Adrenal gland (tissue), 9 donors: ENCODE measurements at regions not wholly inside any gene's neighbourhood (a gene's known extent, or its start where the extent isn't known, plus 50 kb on each side); places are given as distances from the start of the nearest gene placed in this dataset.

Source experiments
- DNase-seq, 7 donors: peaks; one replicate each; pipeline ENCODE4 v3.0.0-alpha.2; 2019 to 2020
- H3K27ac ChIP-seq, 5 donors: fragments of 200-600 bp; sonication (generic) in 4 of 5; 1 replicate in 3 of 5; 2 replicates in 2 of 5; pipeline versions ENCODE4 v1.5.1 to v1.8.0; 2016 to 2020; ENCODE audit warnings: mild to moderate bottlenecking in 1 of 5
- H3K27me3 ChIP-seq: fragments of 200-600 bp; 2 replicates; pipeline ENCODE4 v1.8.0; 2021
- H3K36me3 ChIP-seq, 2 donors: fragments of 200-600 bp; replicated peaks in 1 of 2; 1 replicate in 1 of 2; 2 replicates in 1 of 2; pipeline versions ENCODE4 v1.5.1 to v1.8.0; 2018 to 2022
- H3K4me1 ChIP-seq, 2 donors: fragments of 200-600 bp; replicated peaks in 1 of 2; 1 replicate in 1 of 2; 2 replicates in 1 of 2; pipeline versions ENCODE4 v1.5.1 to v1.8.0; 2018 to 2021
- H3K4me3 ChIP-seq, 4 donors: fragments of 200-600 bp; sonication (generic) in 3 of 4; one replicate each; pipeline ENCODE4 v1.5.1; 2016 to 2018
- H3K9me3 ChIP-seq, 3 donors: fragments of 200-600 bp; sonication (generic) in 1 of 3; replicated peaks in 1 of 3; 1 replicate in 2 of 3; 2 replicates in 1 of 3; pipeline versions ENCODE4 v1.5.1 to v1.8.0; 2016 to 2021
- POLR2A ChIP-seq, 2 donors: fragments of 450-650 bp; IDR thresholded peaks; one replicate each; pipeline ENCODE4 v1.6.1; 2017; ENCODE audit warnings: antibody characterized with exemption in 2 of 2, mild to moderate bottlenecking in 2 of 2, moderate library complexity in 1 of 2
- WGBS, 4 donors: extraction: QIAGEN DNeasy Blood & Tissue Kit in 2 of 4; methylation state at CpG; one replicate each; pipeline versions ENCODE4 v1.1.5 to v1.1.7; 2013 to 2017; 5-methylcytosine and 5-hydroxymethylcytosine counted together
- intact Hi-C, 2 donors: fragments of 100-400 bp; cut with DNase I; formaldehyde crosslinking; loops; one replicate each; pipeline versions ENCODE4 v1.14.1 to v1.15.0; 2022 to 2023
- TF ChIP-seq, protein P1 (sequence below), 6 experiments: fragments of 450-650 bp in 4 of 6; fragments of 200-600 bp in 2 of 6; sonication (generic) in 1 of 6; IDR thresholded peaks; 1 replicate in 5 of 6; 2 replicates in 1 of 6; pipeline versions ENCODE4 v1.5.1 to v1.8.0; 2016 to 2021; ENCODE audit warnings: antibody characterized with exemption in 6 of 6, mild to moderate bottlenecking in 2 of 6, moderate library complexity in 1 of 6
- donor health status: healthy with polysubstance abuse.
- donor health status: Bipolar disorder and iron deficiency.
- donor health status: DM: yes; HTN: yes; CAD: no.
- donor health status: DM: no; HTN: no; CAD: no.
- donor health status: DM: no; HTN: no; CAD: no.

GRCh38 chr1:29831500-29832117 is 595.3 kb downstream of the PTPRU start:
- no peak overlapping the region for H3K4me3 ChIP-seq
- no peaks in the 10 kb centered on the region for H3K9me3 ChIP-seq
- TF ChIP-seq, protein P1, sequence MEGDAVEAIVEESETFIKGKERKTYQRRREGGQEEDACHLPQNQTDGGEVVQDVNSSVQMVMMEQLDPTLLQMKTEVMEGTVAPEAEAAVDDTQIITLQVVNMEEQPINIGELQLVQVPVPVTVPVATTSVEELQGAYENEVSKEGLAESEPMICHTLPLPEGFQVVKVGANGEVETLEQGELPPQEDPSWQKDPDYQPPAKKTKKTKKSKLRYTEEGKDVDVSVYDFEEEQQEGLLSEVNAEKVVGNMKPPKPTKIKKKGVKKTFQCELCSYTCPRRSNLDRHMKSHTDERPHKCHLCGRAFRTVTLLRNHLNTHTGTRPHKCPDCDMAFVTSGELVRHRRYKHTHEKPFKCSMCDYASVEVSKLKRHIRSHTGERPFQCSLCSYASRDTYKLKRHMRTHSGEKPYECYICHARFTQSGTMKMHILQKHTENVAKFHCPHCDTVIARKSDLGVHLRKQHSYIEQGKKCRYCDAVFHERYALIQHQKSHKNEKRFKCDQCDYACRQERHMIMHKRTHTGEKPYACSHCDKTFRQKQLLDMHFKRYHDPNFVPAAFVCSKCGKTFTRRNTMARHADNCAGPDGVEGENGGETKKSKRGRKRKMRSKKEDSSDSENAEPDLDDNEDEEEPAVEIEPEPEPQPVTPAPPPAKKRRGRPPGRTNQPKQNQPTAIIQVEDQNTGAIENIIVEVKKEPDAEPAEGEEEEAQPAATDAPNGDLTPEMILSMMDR (IDR thresholded peaks at IDR 0.05): no peak
- no peak for TF ChIP-seq POLR2A (IDR thresholded peaks at IDR 0.05)
- WGBS, 4 donors: 53 to 77% (median 64%) methylated on average over 7 of the region's 7 CpGs
- H3K4me1 ChIP-seq: no peaks in the 10 kb centered on the region
- H3K36me3 ChIP-seq: no peaks in the 10 kb centered on the region
- no peak overlapping the region for H3K27ac ChIP-seq
- DNase-seq: no peak
- intact Hi-C loops: no loop called here
- peaks cover 6% of the 10 kb centered on the region for H3K27me3 ChIP-seq

DNA sequence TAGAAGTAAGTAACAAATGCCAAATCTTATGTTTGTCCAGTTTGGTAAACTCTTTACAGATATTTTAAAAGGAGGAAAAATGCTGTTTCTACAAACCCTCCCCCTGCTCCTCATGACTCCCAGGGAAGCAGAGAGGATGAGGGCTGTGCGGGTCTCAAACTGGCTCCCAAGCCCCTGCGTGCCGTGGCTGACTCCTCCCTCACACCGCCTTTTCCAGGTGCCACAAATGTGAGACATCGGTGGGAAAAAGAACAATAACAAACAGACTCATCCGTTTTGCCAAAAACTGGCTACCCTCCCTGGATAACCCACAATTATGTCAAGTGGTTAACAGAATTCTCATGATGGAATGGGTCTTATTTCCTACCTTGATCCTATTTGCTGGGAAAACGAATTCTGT is 594.6 kb downstream of the PTPRU start:
- intact Hi-C loops: no loop called here
- no peaks in the 10 kb centered on the region for H3K9me3 ChIP-seq
- no peaks in the 10 kb centered on the region for H3K36me3 ChIP-seq
- TF ChIP-seq, protein P1 (IDR thresholded peaks at IDR 0.05): no peak
- TF ChIP-seq POLR2A (IDR thresholded peaks at IDR 0.05): no peak
- H3K4me3 ChIP-seq: no peak overlapping the region
- H3K27me3 ChIP-seq: peaks cover 6% of the 10 kb centered on the region
- 61 to 68% (median 64%) methylated on average over 7 of the region's 7 CpGs for WGBS, 4 donors
- H3K27ac ChIP-seq: no peak overlapping the region
- no peak for DNase-seq
- H3K4me1 ChIP-seq: no peaks in the 10 kb centered on the region

GRCh38 chr1:29830383-29830782 is 594.1 kb downstream of the PTPRU start:
- Histone ChIP-seq H3K4me1 (no peaks in the 10 kb centered on the region), H3K36me3 (no peaks in the 10 kb centered on the region), H3K27me3 (peaks cover 6% of the 10 kb centered on the region), H3K4me3 (no peak overlapping the region), H3K27ac (no peak overlapping the region), H3K9me3 (no peaks in the 10 kb centered on the region)
- WGBS, 4 donors: 50 to 67% (median 54%) methylated on average over 6 to 8 of the region's 8 CpGs
- TF ChIP-seq, protein P1 (IDR thresholded peaks at IDR 0.05): no peak
- no peak for TF ChIP-seq POLR2A (IDR thresholded peaks at IDR 0.05)
- intact Hi-C loops: no loop called here
- DNase-seq: no peak

DNA sequence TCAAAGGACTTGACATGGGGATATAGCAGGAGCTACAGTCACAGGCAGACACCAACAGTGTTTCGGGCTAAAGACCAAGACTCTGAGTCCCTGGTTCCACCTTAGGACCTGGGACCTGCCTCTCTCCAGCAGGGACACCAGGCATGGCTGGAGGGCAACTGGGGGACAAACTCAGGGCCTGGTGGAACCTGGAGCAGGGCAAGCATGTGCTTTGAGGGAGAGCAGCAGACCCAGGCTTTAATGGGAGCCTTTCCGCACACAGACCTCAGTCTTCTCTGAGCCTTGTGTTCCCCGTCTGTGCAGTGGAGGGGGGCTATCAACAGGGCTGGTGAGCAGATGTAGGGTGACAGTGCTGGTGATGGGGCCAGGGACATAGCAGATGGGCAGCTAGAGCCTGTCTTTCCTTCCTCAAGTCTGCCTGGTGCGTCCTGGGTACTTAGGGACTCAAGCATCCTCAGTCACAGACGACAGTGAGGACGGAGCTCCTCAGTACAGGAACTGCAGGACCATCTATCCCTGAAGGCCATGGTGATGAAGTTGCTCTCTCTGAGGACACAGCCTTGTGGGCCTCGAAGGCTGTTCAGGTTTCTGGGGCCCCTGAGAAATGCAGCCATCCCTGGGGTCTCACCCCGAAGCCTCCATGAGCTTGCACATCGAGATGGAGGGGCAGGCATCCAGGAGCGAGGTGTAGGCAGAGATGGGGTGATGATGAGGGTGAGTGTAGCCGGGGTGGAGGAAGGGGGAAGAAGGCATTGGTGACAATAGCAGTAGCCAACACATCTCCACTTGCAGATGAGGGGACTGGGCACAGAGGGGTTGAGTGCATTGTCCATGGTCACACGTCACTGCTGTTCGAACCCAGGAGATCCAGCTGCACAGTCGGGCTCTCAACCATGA is 593.4 kb downstream of the PTPRU start:
- intact Hi-C loops: no loop called here
- H3K27me3 ChIP-seq: peaks cover 7% of the 10 kb centered on the region
- H3K4me3 ChIP-seq: no peak overlapping the region
- 79 to 86% (median 82%) methylated on average over 10 to 14 of the region's 14 CpGs for WGBS, 4 donors
- H3K36me3 ChIP-seq: no peaks in the 10 kb centered on the region
- no peaks in the 10 kb centered on the region for H3K4me1 ChIP-seq
- no peak for DNase-seq
- no peak overlapping the region for H3K27ac ChIP-seq
- no peaks in the 10 kb centered on the region for H3K9me3 ChIP-seq
- TF ChIP-seq POLR2A (IDR thresholded peaks at IDR 0.05): no peak
- TF ChIP-seq, protein P1 (IDR thresholded peaks at IDR 0.05): no peak
